ENCODE measurements at regions not wholly inside any gene's neighbourhood (a gene's known extent, or its start where the extent isn't known, plus 50 kb on each side); places are given as distances from the start of the nearest gene placed in this dataset.
A peak's percentile ranks its signal among the peaks of the same experiment; 100 is the strongest.

GRCh38 chr10:58963723-58964124, 212.7 kb upstream of the PHYHIPL start:
- ChIA-PET CTCF (interaction anchor here (0.7 to 8.6 kb wide), 11 partner anchors 9 to 867 kb away, joined by 3 to 56 read pairs (median 3); no protein-coding TSS in a partner anchor), RAD21 (ENCODE audit: unreplicated experiment) (interaction anchor here (0.8 to 2.6 kb wide), 9 partner anchors 9 to 136 kb away, joined by 3 to 13 read pairs (median 5); no protein-coding TSS in a partner anchor), POLR2A (interaction anchor here (0.7 kb wide), 1 partner anchor 28 kb away, joined by 3 read pairs; no protein-coding TSS in a partner anchor), SMC1A (ENCODE audit: uncharacterized antibody, unreplicated experiment) (interaction anchor here (0.6 to 9.3 kb wide), 17 partner anchors 8 to 215 kb away, joined by 3 to 123 read pairs (median 6); no protein-coding TSS in a partner anchor)
- H3K4me1 ChIP-seq (ENCODE audit: control insufficient read depth, insufficient read depth, low read length) = no peaks in the 10 kb centered on the region
- no peak for TF ChIP-seq TBL1XR1 (IDR thresholded peaks at IDR 0.05; ENCODE audit: low read depth, low read length)
- TF ChIP-seq MEF2B (IDR thresholded peaks at IDR 0.05; ENCODE audit: partially characterized antibody, poor library complexity, severe bottlenecking) = peak; percentile 29
- no peaks in the 10 kb centered on the region; the same call in 2 of the 3 replicates for H3K9me3 ChIP-seq (replicated peaks; ENCODE audit: control insufficient read depth, insufficient read depth, low read length)
- WGBS (ENCODE audit: insufficient coverage, insufficient replicate concordance, low lambda C conversion rate, missing lambda C conversion rate) = 0% methylated on average over 3 of the region's 3 CpGs
- H3K27me3 ChIP-seq (replicated peaks in 1 of 2; ENCODE audit: control insufficient read depth in 2 of 2, insufficient read depth in 2 of 2, low read length in 1 of 2) = no peaks in the 10 kb centered on the region
- intact Hi-C loops (cut with micrococcal nuclease; ENCODE audit: unreplicated experiment) (loop anchor here (10.0 kb wide), 1 partner anchor 941 kb away; the partner anchor contains the start of gene CCDC6), in situ Hi-C loops (cut with MboI) (no loop called here)
- BruUV-seq (replicated peaks) = no TSS peak
- H2AFZ ChIP-seq (ENCODE audit: control insufficient read depth, low read depth, low read length) = no peak overlapping the region
- H3K36me3 ChIP-seq (ENCODE audit: control insufficient read depth in 2 of 2, insufficient read depth in 2 of 2, low read length in 1 of 2) = no peaks in the 10 kb centered on the region
- no peaks in the 10 kb centered on the region for H4K20me1 ChIP-seq (ENCODE audit: control insufficient read depth, insufficient read depth)
- H3K4me2 ChIP-seq (ENCODE audit: control insufficient read depth, insufficient read depth) = no peak overlapping the region
- H3K79me2 ChIP-seq (ENCODE audit: control insufficient read depth, insufficient read depth, low read length) = no peaks in the 10 kb centered on the region
- no peak for FAIRE-seq
- no peak for DNase-seq (ENCODE audit: low read depth, low spot score)
- no peak; the same call in 2 of the 3 replicates for ATAC-seq
- H3K9ac ChIP-seq (ENCODE audit: control insufficient read depth, insufficient read depth, low read length) = no peak overlapping the region
- H3K27ac ChIP-seq (ENCODE audit: control insufficient read depth, insufficient read depth) = no peak overlapping the region
- H3K4me3 ChIP-seq = no peak overlapping the region

DNA sequence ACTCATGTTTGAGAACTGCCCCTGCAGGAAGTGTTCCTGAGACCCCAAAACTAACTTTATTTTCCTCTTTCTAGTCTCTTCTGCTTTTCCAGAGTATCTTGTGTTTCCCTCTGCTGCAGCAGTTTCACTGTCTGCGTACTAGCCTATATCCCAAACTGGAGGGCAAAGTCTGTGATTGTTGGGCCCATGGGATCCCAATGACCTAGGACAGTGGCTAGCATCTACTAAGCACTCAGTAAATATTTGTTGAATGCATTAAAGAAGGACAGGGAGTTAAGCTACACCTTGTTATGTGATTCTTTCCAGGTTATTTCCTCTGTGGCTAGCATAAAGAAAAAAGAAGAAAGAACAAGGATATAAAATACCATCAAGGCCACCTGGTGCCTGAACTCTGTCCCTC, 210.6 kb upstream of the PHYHIPL start:
- no peaks in the 10 kb centered on the region for H3K27me3 ChIP-seq (replicated peaks in 1 of 2; ENCODE audit: control insufficient read depth in 2 of 2, insufficient read depth in 2 of 2, low read length in 1 of 2)
- ChIA-PET RAD21 (ENCODE audit: unreplicated experiment) (interaction anchor here (0.9 to 2.6 kb wide), 7 partner anchors 10 to 218 kb away, joined by 3 to 13 read pairs (median 4); no protein-coding TSS in a partner anchor), CTCF (interaction anchor here (0.9 to 8.6 kb wide), 5 partner anchors 8 to 216 kb away, joined by 3 to 56 read pairs (median 3); no protein-coding TSS in a partner anchor), SMC1A (ENCODE audit: uncharacterized antibody, unreplicated experiment) (interaction anchor here (1.0 to 9.3 kb wide), 11 partner anchors 9 to 82 kb away, joined by 3 to 123 read pairs (median 11); no protein-coding TSS in a partner anchor), POLR2A (interaction anchor here (1.5 kb wide), 1 partner anchor 16 kb away, joined by 4 read pairs; no protein-coding TSS in a partner anchor)
- H3K79me2 ChIP-seq (ENCODE audit: control insufficient read depth, insufficient read depth, low read length) = no peaks in the 10 kb centered on the region
- H2AFZ ChIP-seq (ENCODE audit: control insufficient read depth, low read depth, low read length) = no peak overlapping the region
- H3K9me3 ChIP-seq (replicated peaks; ENCODE audit: control insufficient read depth, insufficient read depth, low read length) = no peaks in the 10 kb centered on the region; the same call in 2 of the 3 replicates
- intact Hi-C loops (cut with micrococcal nuclease; ENCODE audit: unreplicated experiment) = loop anchor here (2.0 to 10.0 kb wide), 3 partner anchors 15 to 939 kb away; partner anchors contain the start of gene CCDC6
- no peaks in the 10 kb centered on the region for H3K4me1 ChIP-seq (ENCODE audit: control insufficient read depth, insufficient read depth, low read length)
- no peaks in the 10 kb centered on the region for H4K20me1 ChIP-seq (ENCODE audit: control insufficient read depth, insufficient read depth)
- H3K9ac ChIP-seq (ENCODE audit: control insufficient read depth, insufficient read depth, low read length) = no peak overlapping the region
- no peak for ATAC-seq
- no peak for FAIRE-seq
- H3K27ac ChIP-seq (ENCODE audit: control insufficient read depth, insufficient read depth) = no peak overlapping the region
- no peak for DNase-seq (ENCODE audit: low read depth, low spot score)
- 0% methylated on average over 1 of the region's 1 CpG for WGBS (ENCODE audit: insufficient coverage, insufficient replicate concordance, low lambda C conversion rate, missing lambda C conversion rate)
- H3K4me2 ChIP-seq (ENCODE audit: control insufficient read depth, insufficient read depth) = no peak overlapping the region
- in situ Hi-C loops (cut with MboI) = no loop called here
- H3K4me3 ChIP-seq = no peak overlapping the region
- no peaks in the 10 kb centered on the region for H3K36me3 ChIP-seq (ENCODE audit: control insufficient read depth in 2 of 2, insufficient read depth in 2 of 2, low read length in 1 of 2)
- no TSS peak for BruUV-seq (replicated peaks)
- TF ChIP-seq STAT3 (IDR thresholded peaks at IDR 0.05; ENCODE audit: low read depth, low read length) (no peak), HDAC6 (IDR thresholded peaks at IDR 0.05; ENCODE audit: unreplicated experiment) (no peak), BACH1 (IDR thresholded peaks at IDR 0.05; ENCODE audit: borderline replicate concordance) (no peak), RBBP5 (conservative IDR thresholded peaks at IDR 0.05) (no peak), RUNX3 (IDR thresholded peaks at IDR 0.05; ENCODE audit: low read length) (no peak), SIN3A (IDR thresholded peaks at IDR 0.05; ENCODE audit: low read depth, low read length) (no peak), REST (IDR thresholded peaks at IDR 0.05; ENCODE audit: low read depth, low read length) (no peak), CREB1 (IDR thresholded peaks at IDR 0.05; ENCODE audit: low read depth) (no peak), E2F8 (IDR thresholded peaks at IDR 0.05; ENCODE audit: low read depth, partially characterized antibody) (no peak)

Measured in GM12878 (cell line).